Keratinocyte (primary cell): ENCODE measurements at regions not wholly inside any gene's neighbourhood (a gene's known extent, or its start where the extent isn't known, plus 50 kb on each side); places are given as distances from the start of the nearest gene placed in this dataset.
"Not testable (repeated sequence)": the region's sequence is repeated elsewhere in the genome, so short reads cannot be mapped to it uniquely, and the experiment has no call there.

ENCODE experiments used
- CTCF ChIP-seq, 3 experiments: IDR thresholded peaks in 1 of 3; conservative IDR thresholded peaks in 1 of 3; optimal IDR thresholded peaks in 1 of 3; 2 replicates in 2 of 3; 3 replicates in 1 of 3; pipeline versions ENCODE3 to v1.5.1; 2011; ENCODE audit warnings: low read length in 3 of 3, mild to moderate bottlenecking in 3 of 3, moderate library complexity in 2 of 3, control low read depth in 1 of 3, inconsistent platforms in 1 of 3; ENCODE audit not compliant: insufficient read depth in 2 of 3; ENCODE audit errors: extremely low read depth in 1 of 3
- EZH2 ChIP-seq: IDR thresholded peaks from one replicate; pipeline ENCODE4 v1.6.1; 2012; ENCODE audit warnings: inconsistent platforms, mild to moderate bottlenecking, low read length, moderate library complexity

- TF ChIP-seq CTCF (optimal IDR thresholded peaks at IDR 0.05 in 1 of 3, IDR thresholded peaks at IDR 0.05 in 1 of 3, conservative IDR thresholded peaks at IDR 0.05 in 1 of 3; ENCODE audit: extremely low read depth in 1 of 3, insufficient read depth in 2 of 3, low read length in 3 of 3); EZH2: not testable (repeated sequence)
Measured at GRCh38 chr2:180531787-180532186, 448.6 kb upstream of the UBE2E3 start.
